Karpas-422 (cell line): ENCODE measurements at regions not wholly inside any gene's neighbourhood (a gene's known extent, or its start where the extent isn't known, plus 50 kb on each side); places are given as distances from the start of the nearest gene placed in this dataset.
"Not testable (repeated sequence)": the region's sequence is repeated elsewhere in the genome, so short reads cannot be mapped to it uniquely, and the experiment has no call there.

Experiments used
- DNase-seq: peaks from one replicate; pipeline ENCODE4 v3.0.0-alpha.2; 2015
- H2AFZ ChIP-seq: fragments of 200-600 bp; sonication (generic); 2 replicates; pipeline ENCODE4 v1.6.1; 2014; ENCODE audit warnings: antibody characterized with exemption, low read length, mixed read lengths
- H3K27ac ChIP-seq: fragments of 200-600 bp; sonication (generic); 2 replicates; pipeline ENCODE4 v1.5.1; 2014; ENCODE audit warnings: mild to moderate bottlenecking, low read length, moderate library complexity
- H3K27me3 ChIP-seq: fragments of 200-600 bp; sonication (generic); 2 replicates; pipeline ENCODE4 v1.6.1; 2014; ENCODE audit warnings: low read length, mixed read lengths
- H3K36me3 ChIP-seq: fragments of 200-600 bp; sonication (generic); 2 replicates; pipeline ENCODE4 v1.6.1; 2014; ENCODE audit warnings: low read length, mixed read lengths; ENCODE audit not compliant: insufficient read depth
- H3K4me1 ChIP-seq: fragments of 200-600 bp; sonication (generic); 2 replicates; pipeline ENCODE4 v1.6.1; 2014; ENCODE audit warnings: mild to moderate bottlenecking, low read length, mixed read lengths
- H3K4me2 ChIP-seq: fragments of 200-600 bp; sonication (generic); 2 replicates; pipeline ENCODE4 v1.6.1; 2014; ENCODE audit warnings: low read length, low read depth, mild to moderate bottlenecking; ENCODE audit not compliant: poor library complexity, severe bottlenecking
- H3K4me3 ChIP-seq: fragments of 200-600 bp; sonication (generic); 2 replicates; pipeline ENCODE4 v1.5.1; 2014; ENCODE audit warnings: mild to moderate bottlenecking, antibody characterized with exemption, low read length, mixed read lengths
- H3K79me2 ChIP-seq: fragments of 200-600 bp; sonication (generic); 2 replicates; pipeline ENCODE4 v1.6.1; 2014; ENCODE audit warnings: mild to moderate bottlenecking, low read length, mixed read lengths
- H3K9ac ChIP-seq: fragments of 200-600 bp; sonication (generic); 2 replicates; pipeline ENCODE4 v1.6.0; 2014; ENCODE audit warnings: low read length
- H3K9me2 ChIP-seq: fragments of 200-600 bp; sonication (generic), shearing (Covaris generic); replicated peaks from 2 replicates; pipeline ENCODE4 v1.6.0; 2014; ENCODE audit warnings: mild to moderate bottlenecking, low read length, moderate library complexity; ENCODE audit not compliant: insufficient read depth
- H3K9me3 ChIP-seq: fragments of 300-700, 200-600 bp; sonication (generic); 2 replicates; pipeline ENCODE4 v1.6.1; 2014; ENCODE audit warnings: low read length, mixed read lengths
- H4K20me1 ChIP-seq: fragments of 200-600 bp; sonication (generic); 2 replicates; pipeline ENCODE4 v1.6.1; 2014; ENCODE audit warnings: mild to moderate bottlenecking, antibody characterized with exemption, low read length, low read depth; ENCODE audit not compliant: insufficient read depth

DNA sequence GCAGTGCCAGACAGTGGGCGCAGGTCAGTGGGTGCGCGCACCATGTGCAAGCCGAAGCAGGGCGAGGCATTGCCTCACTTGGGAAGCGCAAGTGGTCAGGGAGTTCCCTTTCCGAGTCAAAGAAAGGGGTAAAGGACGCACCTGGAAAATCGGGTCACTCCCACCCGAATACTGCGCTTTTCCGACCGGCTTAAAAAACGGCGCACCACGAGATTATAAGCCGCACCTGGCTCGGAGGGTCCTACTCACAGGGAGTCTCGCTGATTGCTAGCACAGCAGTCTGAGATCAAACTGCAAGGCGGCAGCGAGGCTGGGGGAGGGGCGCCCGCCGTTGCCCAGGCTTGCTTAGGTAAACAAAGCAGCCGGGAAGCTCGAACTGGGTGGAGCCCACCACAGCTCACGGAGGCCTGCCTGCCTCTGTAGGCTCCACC lies 77.9 kb downstream of the NR4A2 start:
- not testable (repeated sequence) for H3K4me1 ChIP-seq, DNase-seq, H3K9me3 ChIP-seq, H3K4me3 ChIP-seq, H3K79me2 ChIP-seq, H3K27me3 ChIP-seq, H3K9me2 ChIP-seq, H3K9ac ChIP-seq, H3K4me2 ChIP-seq, H2AFZ ChIP-seq, H3K27ac ChIP-seq, H3K36me3 ChIP-seq, H4K20me1 ChIP-seq

- Histone ChIP-seq H3K27ac (no peak overlapping the region), H3K36me3 (no peaks in the 10 kb centered on the region), H3K9ac (no peak overlapping the region), H3K79me2 (no peaks in the 10 kb centered on the region), H3K4me2 (no peak overlapping the region), H3K9me3 (no peaks in the 10 kb centered on the region; the same call in 1 of the 2 replicates), H3K27me3 (no peaks in the 10 kb centered on the region), H4K20me1 (no peaks in the 10 kb centered on the region), H3K9me2 (no peaks in the 10 kb centered on the region), H3K4me1 (no peaks in the 10 kb centered on the region), H2AFZ (no peak overlapping the region), H3K4me3 (no peak overlapping the region)
- no peak for DNase-seq
These were observed 78.8 kb downstream of the NR4A2 start for GRCh38 chr2:156253765-156254164.

DNA sequence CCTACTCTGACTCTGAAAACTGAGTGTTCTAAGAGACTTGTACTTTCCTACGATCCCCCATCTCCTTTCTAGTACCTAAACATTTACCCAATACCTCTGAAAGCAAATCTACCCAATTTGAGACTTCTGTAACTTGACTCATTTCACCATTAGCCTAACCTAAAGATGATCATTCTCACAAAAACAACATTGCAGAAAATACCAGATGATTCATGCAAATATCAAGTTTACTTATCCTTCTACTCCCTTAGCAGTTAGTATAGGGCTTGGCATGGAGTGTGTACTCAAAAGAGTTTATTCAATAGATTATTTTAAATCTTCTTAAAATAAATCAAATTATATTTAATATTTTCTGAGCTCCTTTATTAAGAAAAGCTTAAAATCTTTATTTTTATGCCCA lies 89.6 kb downstream of the NR4A2 start:
- H3K4me3 ChIP-seq = no peak overlapping the region
- H3K4me2 ChIP-seq = no peak overlapping the region
- no peaks in the 10 kb centered on the region for H4K20me1 ChIP-seq
- H3K79me2 ChIP-seq = no peaks in the 10 kb centered on the region
- no peaks in the 10 kb centered on the region for H3K27me3 ChIP-seq
- H3K27ac ChIP-seq = no peak overlapping the region
- H3K9ac ChIP-seq = no peak overlapping the region
- H2AFZ ChIP-seq = no peak overlapping the region
- DNase-seq = no peak
- no peaks in the 10 kb centered on the region for H3K9me2 ChIP-seq
- H3K9me3 ChIP-seq = peaks cover 13% of the 10 kb centered on the region
- H3K4me1 ChIP-seq = no peaks in the 10 kb centered on the region
- no peaks in the 10 kb centered on the region for H3K36me3 ChIP-seq

- Histone ChIP-seq H3K27ac (no peak overlapping the region), H3K79me2 (no peaks in the 10 kb centered on the region), H3K4me1 (no peaks in the 10 kb centered on the region), H3K9me3 (peaks cover 17% of the 10 kb centered on the region), H3K9me2 (no peaks in the 10 kb centered on the region), H2AFZ (no peak overlapping the region), H3K4me3 (no peak overlapping the region), H3K27me3 (no peaks in the 10 kb centered on the region), H4K20me1 (no peaks in the 10 kb centered on the region), H3K36me3 (no peaks in the 10 kb centered on the region), H3K9ac (no peak overlapping the region), H3K4me2 (no peak overlapping the region)
- no peak for DNase-seq
These were observed 95.0 kb downstream of the NR4A2 start for GRCh38 chr2:156237558-156237957.

DNA sequence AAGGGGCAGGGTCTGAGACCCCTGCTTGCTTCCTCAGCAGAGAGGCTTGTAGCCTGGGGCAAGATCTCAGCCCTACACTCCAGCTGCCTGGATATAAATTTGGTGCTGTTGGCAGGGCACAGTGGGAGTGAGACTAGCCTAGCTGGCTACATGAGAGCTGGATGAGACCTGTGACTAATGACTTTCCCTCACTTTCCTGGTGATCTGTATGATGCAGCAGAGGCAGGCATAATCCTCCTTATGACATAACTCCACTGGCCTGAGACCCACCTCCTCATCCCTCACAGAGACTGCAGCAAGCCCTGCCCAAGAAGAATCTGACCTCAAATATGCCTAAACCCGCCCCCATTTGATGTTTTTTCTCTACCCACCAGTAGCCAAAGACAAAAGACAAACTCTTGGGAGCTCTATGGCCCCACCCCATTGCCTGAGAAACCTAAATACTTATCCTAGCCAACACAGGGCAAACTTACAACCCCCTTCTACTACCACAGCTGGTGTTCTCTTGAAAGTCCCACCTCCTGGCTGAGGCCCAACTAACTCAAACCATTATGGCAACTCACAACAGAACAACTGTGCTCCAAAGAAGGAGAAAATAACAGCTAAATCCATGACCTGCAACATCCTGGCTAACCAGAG lies 102.7 kb downstream of the NR4A2 start:
- Histone ChIP-seq H3K79me2 (no peaks in the 10 kb centered on the region), H3K4me1 (no peaks in the 10 kb centered on the region), H3K36me3 (no peaks in the 10 kb centered on the region), H3K9ac (no peak overlapping the region), H4K20me1 (no peaks in the 10 kb centered on the region), H3K9me2 (no peaks in the 10 kb centered on the region), H3K27me3 (no peaks in the 10 kb centered on the region), H3K9me3 (peaks cover 19% of the 10 kb centered on the region), H3K27ac (no peak overlapping the region), H2AFZ (no peak overlapping the region), H3K4me3 (no peak overlapping the region), H3K4me2 (no peak overlapping the region)
- no peak for DNase-seq

GRCh38 chr2:156223328-156223727 lies 109.2 kb downstream of the NR4A2 start:
- H3K4me1 ChIP-seq, H3K9ac ChIP-seq: not testable (repeated sequence)

GRCh38 chr2:156221703-156222102 lies 110.8 kb downstream of the NR4A2 start:
- H4K20me1 ChIP-seq = no peaks in the 10 kb centered on the region
- H3K36me3 ChIP-seq = no peaks in the 10 kb centered on the region
- H3K79me2 ChIP-seq = no peaks in the 10 kb centered on the region
- H3K4me1 ChIP-seq = no peaks in the 10 kb centered on the region
- no peak overlapping the region for H3K4me3 ChIP-seq
- H3K9ac ChIP-seq = no peak overlapping the region
- no peaks in the 10 kb centered on the region for H3K27me3 ChIP-seq
- peaks cover 17% of the 10 kb centered on the region for H3K9me3 ChIP-seq
- DNase-seq = no peak
- H2AFZ ChIP-seq = no peak overlapping the region
- H3K4me2 ChIP-seq = no peak overlapping the region
- H3K27ac ChIP-seq = no peak overlapping the region
- no peaks in the 10 kb centered on the region for H3K9me2 ChIP-seq

More at GRCh38 chr2:156223328-156223727, 109.2 kb downstream of the NR4A2 start:
- peaks cover 16% of the 10 kb centered on the region for H3K9me3 ChIP-seq
- H3K4me3 ChIP-seq, H3K79me2 ChIP-seq, H3K4me2 ChIP-seq, H2AFZ ChIP-seq, H3K36me3 ChIP-seq, H3K27me3 ChIP-seq, H3K9me2 ChIP-seq, H4K20me1 ChIP-seq, H3K27ac ChIP-seq, DNase-seq: not testable (repeated sequence)

GRCh38 chr2:156219491-156220100 lies 112.9 kb downstream of the NR4A2 start:
- H3K9me3 ChIP-seq = peaks cover 25% of the 10 kb centered on the region
- H2AFZ ChIP-seq = no peak overlapping the region
- H3K4me3 ChIP-seq = no peak overlapping the region
- H3K27me3 ChIP-seq = no peaks in the 10 kb centered on the region
- H3K79me2 ChIP-seq = no peaks in the 10 kb centered on the region
- no peaks in the 10 kb centered on the region for H3K9me2 ChIP-seq
- no peaks in the 10 kb centered on the region for H3K36me3 ChIP-seq
- no peaks in the 10 kb centered on the region for H3K4me1 ChIP-seq
- no peak overlapping the region for H3K27ac ChIP-seq
- no peak for DNase-seq
- no peaks in the 10 kb centered on the region for H4K20me1 ChIP-seq
- H3K9ac ChIP-seq = no peak overlapping the region
- H3K4me2 ChIP-seq = no peak overlapping the region
